Right renal cortex interstitium (tissue), 3 donors: ENCODE measurements at regions not wholly inside any gene's neighbourhood (a gene's known extent, or its start where the extent isn't known, plus 50 kb on each side); places are given as distances from the start of the nearest gene placed in this dataset.
A peak's percentile ranks its signal among the peaks of the same experiment; 100 is the strongest.

Experiments
- DNase-seq, 3 donors: peaks; one replicate each; pipeline ENCODE4 v3.0.0-alpha.2; 2013; ENCODE audit warnings: low read depth in 3 of 3, low spot score in 2 of 3

DNA sequence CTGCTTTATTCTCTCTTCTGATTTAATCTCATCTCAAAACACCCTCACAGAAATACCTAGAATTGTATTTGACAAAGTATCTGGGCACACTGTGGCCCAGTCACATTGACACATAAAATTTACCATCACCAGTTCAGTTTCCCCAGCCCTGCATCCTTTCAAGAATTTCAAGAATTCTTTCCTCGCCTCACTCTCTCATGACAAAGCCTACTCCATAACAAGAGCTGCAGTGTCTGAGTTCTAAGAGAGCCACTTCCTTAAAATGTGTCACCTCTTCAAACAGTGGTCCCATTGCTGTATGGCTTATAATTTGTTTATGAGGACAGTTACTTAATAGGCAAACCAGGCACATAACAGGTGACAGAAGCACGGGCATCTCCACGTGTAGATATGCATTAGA is 90.9 kb upstream of the STK39 start:
- DNase-seq = no peak

DNA sequence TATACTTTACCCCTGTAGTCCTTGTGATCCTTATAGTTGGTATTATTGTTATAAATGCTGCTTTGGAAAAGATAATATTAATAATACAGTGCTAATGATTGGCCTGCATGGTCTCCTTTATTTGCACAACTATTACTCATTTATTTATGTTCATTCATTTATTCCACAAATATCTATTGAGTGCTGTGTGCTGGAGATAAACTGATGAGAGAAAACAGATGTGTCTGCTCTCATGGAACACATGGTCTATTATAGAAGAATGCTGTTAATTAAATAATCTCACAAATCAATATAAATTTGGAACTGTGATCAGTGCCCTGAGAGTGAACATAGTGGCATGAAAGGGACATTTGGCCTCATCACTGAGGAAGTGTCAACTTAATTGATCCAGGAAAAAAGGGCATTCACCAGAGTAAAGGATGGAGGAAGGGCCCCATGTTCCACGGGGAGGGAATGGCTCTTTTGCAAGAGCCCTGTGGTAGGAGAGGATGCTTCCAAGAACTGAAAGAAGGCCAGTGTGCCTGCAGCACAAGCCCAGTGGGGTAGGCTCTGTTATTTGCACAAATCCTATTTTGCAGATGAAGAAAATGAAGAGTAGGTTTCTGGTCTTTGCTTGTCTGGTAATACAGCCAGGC is 91.5 kb upstream of the STK39 start:
- DNase-seq = no peak

DNA sequence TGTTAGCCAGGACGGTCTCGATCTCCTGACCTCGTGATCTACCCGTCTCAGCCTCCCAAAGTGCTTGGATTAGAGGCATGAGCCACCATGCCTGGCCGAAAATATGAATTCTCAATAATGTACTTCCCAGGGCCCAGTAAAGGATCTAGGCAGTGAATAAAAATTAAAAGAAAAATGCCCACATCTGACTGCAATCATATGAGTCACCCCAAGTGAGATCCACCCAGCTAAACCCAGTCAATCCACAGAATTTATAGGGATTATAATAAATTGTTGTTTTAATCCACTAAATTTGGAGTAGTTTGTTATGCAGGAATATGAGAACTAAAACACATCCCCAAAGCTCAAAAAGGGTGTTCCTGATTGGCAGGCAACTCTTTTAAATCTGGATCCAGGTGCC is 93.5 kb upstream of the STK39 start:
- DNase-seq = no peak

DNA sequence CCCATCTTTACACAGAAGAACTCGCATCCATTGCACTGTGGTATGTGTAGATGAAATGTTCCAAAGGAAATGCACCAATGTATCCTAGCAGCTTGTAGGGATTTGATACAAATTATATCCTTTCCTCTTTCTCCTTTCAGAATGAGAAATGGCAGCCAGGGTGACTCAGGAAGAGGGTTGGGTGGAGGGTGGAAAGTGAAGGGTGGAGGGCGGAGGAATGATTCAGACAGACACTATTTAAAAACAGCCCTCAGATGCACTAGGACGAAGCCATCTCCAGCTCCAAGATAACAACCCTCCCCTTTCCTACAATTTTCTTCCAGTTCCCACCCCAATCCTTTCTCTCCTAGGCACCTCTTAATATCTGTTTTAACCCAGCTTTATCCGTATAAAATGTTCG is 96.2 kb upstream of the STK39 start:
- no peak for DNase-seq

DNA sequence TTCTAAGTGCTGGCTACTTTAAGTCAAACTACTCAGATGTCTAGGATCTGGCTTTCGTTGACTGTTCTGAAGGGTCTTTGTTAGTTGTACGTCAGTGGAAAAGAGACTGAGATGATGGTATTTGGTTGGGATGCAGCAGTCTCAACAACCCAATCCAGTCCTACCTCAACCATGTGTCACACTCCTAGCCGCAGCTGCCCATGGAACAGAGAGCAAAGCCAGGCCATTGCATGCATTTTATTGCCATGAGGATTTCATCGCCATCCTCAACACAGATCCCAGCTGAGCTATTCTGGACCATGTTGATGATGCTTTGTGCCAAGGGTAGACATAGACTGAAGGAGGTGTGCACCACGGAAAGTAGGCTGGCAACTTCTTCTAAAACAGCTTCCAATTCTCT is 97.3 kb upstream of the STK39 start:
- DNase-seq = no peak

DNA sequence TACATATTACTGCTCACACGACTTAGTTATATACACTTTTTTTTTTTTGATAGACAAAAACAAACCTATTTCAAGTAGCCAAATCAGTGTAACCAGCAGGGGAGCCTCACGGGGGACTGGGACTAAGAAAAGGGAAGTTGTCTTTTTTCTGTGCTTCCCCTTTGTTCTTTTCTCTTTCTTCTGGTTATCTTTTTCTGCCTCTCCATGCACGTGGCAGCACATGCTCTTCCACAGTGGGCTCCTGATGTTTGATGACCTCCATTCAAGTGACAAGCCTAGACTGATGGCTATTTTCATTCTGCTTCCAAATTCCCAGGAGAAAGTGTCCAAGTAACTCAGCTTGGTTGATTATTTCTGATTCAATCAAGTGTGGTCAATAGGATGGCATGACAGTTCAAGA is 98.2 kb upstream of the STK39 start:
- no peak for DNase-seq

DNA sequence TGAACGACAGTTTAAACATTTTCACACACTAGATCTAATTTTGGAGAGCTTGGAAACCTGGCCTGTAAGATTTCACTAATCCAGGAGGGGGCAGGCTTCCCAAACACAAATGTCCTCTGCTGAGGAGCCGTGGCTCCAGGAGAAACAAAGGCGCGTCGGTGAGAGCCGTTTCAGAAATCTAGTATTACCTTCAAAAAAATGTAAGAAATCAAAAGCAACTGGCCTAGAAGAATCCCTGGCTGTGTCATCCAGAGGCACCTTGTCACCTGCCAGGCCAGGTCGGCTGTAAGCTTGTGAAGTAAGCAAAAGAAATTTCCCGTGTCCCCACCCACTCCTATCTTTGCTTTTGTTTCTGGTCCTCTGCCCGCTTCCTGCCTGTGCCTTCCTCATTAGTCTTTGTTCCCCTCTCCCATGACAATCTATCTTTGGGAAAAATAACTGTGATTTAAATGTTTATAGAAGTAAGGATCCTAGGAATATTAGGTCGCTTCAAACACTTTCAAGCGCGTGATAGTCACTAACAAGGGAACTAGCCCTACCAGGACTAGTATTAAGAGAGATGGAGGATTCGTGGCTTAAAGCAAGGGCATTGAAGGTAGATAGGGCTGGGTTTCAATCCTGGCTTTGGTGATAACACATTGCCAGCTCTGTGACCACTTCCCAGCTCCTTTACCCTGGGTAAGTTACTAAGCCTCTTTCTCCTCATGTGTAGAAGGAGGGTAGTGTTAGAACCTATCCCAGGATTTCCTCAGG is 99.5 kb upstream of the STK39 start:
- peak; percentile 63 to 72 (median 64) for DNase-seq

DNA sequence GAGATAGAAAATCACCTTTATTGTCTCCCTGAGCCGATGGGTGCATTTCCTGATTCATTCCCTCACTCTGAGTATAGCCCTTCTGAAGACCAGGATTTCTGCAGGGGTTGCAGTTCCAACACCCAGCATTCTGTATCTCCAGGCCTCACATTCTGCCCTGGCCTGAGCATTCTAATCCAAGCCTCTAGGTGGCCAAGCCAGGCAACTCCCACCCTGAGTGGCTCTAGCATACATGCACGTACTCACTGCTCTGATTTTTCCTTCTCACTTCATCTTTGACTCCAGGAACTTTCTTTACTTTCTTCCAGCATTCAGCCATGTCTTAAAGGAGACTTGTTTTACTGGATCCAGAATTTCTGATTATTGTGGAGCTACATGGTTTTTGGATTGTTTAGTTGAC is 100.7 kb upstream of the STK39 start:
- no peak for DNase-seq

DNA sequence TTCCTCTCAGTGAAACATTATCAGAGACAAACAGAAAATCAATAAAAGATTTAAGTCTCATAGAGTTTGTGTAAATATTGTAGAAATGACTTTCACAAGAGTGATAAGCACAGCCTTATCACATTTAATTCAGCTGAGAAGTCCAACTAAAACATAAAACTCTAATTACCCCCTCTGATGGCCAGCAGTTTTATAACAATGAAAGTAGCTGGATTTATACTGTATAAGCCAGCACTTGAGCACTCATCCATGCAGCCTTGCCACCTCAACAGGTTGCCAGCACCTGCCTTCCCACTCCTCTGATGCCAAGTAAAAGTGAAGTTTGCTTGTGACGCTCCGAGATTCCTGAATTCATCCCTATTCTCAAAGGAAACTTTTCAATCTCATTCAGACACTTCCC is 103.0 kb upstream of the STK39 start:
- no peak for DNase-seq

DNA sequence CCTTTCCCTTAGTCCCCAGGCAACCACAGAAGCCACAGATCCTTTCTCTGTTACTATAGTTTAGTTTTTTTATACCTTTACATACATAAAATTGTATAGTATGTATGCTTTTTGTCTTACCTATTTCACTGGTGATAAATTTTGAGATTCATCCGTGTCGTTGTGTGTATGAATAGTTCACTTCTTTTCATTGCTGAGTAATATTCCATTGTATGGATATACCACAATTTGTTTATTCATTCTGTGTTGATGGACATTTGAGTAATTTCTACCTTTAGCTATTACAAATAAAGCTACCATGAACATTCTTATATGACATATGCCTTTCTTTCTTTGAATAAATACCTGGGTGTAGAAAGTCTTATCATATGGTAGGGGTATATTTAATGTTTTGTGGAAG is 102.8 kb upstream of the CERS6 start:
- no peak for DNase-seq

DNA sequence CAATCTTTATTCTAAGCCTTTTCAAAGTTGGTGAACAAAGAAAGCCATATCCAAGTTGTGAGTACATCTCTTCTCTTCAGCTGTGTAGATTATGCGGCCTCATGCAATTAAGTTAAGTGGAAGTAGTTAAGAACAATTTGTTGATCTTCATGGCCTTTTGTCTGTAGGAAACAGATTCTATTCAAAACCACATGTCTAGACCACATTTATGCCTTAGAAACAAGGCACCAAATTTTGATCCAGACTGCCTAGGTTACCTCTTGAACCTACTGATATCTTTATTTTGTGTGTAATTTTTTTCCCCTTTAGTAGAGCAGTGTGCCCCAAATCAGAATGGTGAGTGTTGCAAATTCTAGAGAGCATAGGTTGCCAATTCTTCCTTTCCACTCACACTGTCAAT is 101.6 kb upstream of the CERS6 start:
- DNase-seq = no peak

DNA sequence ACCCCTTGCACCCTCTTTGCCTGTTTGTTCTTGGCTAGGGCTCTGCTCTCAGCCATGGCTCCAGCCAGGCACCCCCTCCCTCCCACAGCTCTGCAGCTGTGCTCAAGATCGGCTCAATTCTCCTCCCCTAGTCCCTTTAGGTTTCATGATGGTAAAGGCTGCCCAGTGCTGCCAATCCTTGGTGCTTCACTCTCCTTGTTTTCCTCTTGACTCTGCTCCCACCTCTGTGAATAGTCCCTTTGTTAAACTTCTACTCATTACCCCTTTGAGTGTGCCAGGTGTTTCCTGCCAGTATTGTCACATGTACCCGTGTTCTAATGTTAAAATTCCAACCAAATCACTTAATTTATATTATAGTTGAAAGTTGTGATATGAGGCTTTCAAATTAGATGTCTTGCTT is 101.0 kb upstream of the CERS6 start:
- DNase-seq = no peak

DNA sequence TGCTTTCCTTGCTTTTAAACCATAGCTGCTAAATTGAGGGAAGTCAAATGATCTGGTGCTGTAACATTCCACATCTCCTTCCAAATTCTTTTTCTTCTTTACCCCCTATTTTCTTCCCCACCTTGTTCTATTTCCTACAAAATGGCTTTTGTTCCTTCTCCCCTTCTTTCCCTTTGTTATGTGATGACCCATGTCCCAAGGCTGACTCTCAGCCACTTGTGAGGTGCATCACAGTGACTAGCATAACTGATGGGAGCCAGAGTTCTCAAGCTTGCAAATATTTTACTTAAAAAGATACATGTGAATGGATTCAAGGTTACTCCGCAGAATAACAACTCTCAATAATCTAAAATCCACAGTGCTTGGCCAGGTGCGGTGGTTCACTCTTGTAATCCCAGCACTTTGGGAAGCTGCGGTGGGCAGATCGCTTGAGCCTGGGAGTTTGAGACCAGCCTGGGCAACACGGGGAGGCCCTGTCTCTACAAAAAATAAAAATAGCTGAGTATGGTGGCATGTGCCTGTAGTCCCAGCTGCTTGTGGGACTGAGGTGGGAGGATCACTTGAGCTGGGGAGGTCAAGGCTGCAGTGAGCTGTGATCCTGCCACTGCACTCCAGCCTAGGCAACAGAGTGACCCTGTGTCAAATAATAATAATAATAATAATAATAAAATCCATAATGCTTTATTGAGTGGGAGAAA is 100.1 kb upstream of the CERS6 start:
- DNase-seq = no peak

DNA sequence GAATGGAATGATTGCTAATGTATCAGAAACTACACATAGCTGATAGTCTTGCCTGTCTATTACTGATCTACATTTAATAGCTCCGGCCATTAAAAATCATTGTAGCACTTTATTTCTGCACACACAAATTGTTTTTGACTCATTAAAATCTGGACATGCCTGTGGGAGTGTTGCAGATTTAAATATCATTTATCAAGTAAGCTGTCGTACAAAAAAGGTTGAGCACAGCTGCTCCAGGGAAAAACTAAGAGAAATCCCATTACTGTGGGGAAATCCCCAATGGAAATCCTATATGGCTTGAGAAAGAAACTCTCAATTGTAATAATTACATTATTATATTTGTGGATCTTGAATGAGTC is 99.6 kb upstream of the CERS6 start:
- no peak for DNase-seq

DNA sequence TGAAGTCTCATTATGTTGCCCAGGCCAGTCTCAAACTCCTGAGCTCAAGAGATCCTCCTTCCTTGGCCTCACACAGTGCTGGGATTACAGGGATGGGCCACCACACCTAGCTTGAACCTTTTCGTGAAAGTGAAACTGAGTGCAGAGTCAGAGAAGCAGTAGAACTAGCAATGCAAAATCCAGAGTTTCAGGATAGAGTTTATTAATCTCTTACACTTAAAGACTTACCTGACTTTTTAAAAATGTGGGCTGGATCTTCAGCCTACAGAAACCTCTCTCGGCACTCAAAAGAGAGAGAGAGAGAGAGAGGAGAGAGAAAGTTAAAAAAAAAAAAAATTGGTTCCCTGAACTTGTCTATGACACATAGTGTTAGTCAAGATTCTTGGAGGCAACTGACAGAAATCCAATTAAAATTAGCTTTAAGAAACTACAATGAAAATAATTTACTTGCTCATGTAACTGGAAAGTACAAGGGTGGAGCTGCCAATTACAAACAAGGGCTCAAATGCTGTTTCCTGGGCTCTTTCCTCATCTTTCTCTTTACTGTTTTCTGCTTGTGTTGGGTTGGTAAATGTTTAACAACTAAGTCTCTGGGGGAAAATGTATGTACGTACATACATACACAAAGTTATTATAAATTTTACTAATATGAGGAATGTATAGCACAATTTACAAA is 98.1 kb upstream of the CERS6 start:
- DNase-seq = no peak

DNA sequence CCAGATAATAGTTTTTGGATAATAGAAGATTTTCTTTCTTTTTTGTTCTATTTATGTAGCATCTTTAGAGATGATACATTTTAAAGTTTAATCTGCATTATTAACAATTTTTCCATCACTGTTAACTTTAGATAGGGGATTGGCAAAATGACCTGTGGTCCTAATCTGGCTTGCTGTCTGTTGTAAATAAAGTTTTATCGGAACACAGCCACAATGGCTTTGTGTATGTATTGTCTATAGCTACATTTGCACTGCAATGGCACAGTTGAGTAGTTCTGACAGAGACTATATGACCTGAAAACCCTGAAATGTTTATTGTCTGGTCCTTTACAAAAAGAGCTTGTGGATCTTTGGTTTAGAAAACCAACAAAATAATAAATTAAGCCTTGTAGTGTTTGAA is 97.0 kb upstream of the CERS6 start:
- no peak for DNase-seq

DNA sequence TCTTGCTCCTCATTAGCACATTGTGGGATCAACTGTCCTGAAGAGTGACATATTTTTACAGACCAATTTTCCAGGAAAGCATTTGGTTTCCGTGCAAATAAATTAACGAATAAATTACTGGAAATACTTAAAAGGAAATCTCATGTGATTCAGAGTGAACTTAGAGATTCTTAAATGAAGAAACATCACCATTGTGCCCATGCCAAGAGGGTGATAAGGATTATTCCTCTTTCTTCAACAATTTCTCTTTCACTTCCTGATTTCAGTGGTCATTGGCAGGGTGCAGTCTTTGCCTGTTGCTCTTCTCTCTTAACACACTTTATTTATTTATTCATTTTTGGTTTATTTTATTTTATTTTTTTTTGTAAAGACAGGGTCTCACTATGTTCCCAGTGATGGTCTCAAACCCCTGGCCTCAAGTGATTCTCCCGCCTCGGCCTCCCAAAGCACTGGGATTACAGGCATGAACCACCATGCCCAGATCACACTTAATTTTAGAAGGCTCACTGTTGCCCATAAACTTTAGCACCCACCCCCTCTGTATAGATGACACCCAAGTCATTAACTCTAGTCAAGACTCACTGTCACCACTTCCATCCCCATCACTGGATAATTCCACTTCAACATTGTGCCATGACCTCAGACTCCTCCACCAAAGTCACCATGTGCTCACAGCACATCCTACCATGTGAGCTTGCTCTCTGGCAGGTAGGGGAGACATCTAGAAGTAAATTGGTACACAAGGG is 92.6 kb upstream of the CERS6 start:
- DNase-seq = no peak

DNA sequence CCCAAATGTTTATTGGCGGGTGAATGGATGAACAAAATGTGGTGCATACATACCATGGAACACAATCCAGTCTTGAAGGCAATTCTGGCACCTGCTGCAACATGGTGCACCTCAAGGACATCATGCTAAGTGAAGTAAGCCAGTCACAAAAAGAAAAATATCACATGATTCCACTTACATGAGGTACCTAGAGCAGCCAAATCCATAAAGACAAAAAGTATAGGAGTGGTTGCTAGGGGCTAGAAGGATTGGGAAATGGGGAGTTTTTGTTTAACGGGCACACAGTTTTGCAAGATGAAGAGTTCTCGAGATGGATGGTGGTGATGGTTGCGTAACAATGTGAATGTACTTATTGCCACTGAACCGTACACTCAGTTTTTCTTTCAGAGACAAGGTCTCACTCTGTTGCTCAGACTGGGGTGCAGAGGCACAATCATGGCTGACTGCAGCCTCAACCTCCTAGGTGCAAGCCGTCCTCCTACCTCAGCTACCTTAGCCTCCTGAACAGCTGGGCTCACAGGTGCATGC is 90.9 kb upstream of the CERS6 start:
- no peak for DNase-seq

DNA sequence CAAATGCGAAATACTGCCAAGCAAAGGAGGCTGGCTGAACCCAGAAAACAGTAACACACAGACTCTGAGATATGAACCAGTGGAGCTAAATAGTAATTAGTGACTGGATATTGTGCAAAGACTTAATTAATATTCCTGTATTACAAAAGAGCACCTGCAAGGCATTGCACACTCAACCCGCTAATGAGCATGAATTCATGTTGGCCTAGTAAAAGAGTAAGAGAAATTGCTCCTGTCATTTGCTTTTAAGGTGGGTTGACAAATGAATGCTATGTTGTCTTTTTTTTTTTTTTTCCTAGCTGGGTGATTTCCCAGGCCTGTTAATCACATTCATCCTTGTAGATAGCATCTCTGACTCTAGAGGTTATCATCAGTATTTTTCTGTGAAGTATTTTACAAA is 87.0 kb upstream of the CERS6 start:
- DNase-seq = no peak

DNA sequence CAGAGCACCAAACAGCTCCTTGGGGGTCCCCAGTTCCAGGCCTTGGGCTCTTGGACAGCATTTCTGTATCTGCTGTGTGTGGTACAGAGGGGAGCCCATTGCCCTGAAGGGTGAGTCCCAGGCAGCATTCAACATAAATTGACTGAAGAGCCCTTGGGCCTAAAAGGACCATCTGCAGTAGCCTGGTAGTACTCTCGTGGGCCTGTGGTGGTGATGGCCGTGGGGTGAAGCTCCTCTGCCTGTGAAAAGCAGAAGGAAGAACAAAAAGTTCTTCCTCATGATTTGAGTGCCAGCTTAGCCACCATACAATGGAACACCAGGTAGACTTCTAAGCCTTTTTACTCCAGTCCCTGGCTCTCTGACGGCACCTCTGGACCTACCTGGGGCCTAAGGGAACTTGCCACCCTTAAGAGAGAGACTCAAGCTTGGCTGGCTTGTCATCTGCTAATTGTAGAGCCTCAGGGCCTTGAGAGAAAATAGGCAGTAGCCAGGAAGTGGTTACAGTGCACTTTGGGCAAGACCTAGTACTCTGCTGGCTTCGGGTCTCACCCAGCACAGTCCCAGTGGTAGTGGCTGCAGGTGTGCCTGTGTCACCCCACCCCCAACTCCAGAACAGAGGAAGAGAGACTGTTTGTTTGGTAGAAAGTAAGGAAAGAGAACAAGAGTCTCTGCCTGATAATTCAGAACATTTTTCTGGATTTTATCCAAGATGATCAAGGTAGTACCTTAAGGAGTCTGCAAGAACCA is 84.6 kb upstream of the CERS6 start:
- DNase-seq = no peak
